H1 (cell line): ENCODE measurements at regions not wholly inside any gene's neighbourhood (a gene's known extent, or its start where the extent isn't known, plus 50 kb on each side); places are given as distances from the start of the nearest gene placed in this dataset.

Experiments used
- CTBP2 ChIP-seq: IDR thresholded peaks from 2 replicates; pipeline ENCODE4 v1.7.0; 2011; ENCODE audit warnings: borderline replicate concordance, mild to moderate bottlenecking, moderate library complexity, mixed read lengths, low read length; ENCODE audit not compliant: insufficient read depth, insufficient read length
- EP300 ChIP-seq, 2 experiments: IDR thresholded peaks; 1 replicate in 1 of 2; 2 replicates in 1 of 2; pipeline ENCODE4 v1.6.1; 2011 to 2012; ENCODE audit warnings: low read depth in 2 of 2, low read length in 2 of 2, mild to moderate bottlenecking in 2 of 2, borderline replicate concordance in 1 of 2, inconsistent platforms in 1 of 2, moderate library complexity in 1 of 2
- HDAC6 ChIP-seq: IDR thresholded peaks from one replicate; pipeline ENCODE4 v1.7.1; 2012; ENCODE audit warnings: low read depth, mild to moderate bottlenecking, inconsistent platforms, low read length, moderate library complexity
- MAFK ChIP-seq: IDR thresholded peaks from 2 replicates; pipeline ENCODE4 v1.6.1; 2012; ENCODE audit warnings: low read depth, mild to moderate bottlenecking, improper control_type of control experiment, low read length
- SIRT6 ChIP-seq: IDR thresholded peaks from one replicate; pipeline ENCODE4 v1.7.1; 2012; ENCODE audit warnings: low read length, inconsistent platforms
- SP2 ChIP-seq: IDR thresholded peaks from 2 replicates; pipeline ENCODE4 v1.6.1; 2012; ENCODE audit warnings: mild to moderate bottlenecking, low read length, inconsistent platforms
- TAF1 ChIP-seq: IDR thresholded peaks from 2 replicates; pipeline ENCODE4 v1.6.1; 2011; ENCODE audit warnings: mild to moderate bottlenecking, low read depth, low read length
- TCF12 ChIP-seq: IDR thresholded peaks from 2 replicates; pipeline ENCODE4 v1.6.1; 2011; ENCODE audit warnings: low read depth, mild to moderate bottlenecking, low read length
- USF2 ChIP-seq: IDR thresholded peaks from 2 replicates; pipeline ENCODE4 v1.6.1; 2011; ENCODE audit warnings: low read length, improper control_type of control experiment

DNA sequence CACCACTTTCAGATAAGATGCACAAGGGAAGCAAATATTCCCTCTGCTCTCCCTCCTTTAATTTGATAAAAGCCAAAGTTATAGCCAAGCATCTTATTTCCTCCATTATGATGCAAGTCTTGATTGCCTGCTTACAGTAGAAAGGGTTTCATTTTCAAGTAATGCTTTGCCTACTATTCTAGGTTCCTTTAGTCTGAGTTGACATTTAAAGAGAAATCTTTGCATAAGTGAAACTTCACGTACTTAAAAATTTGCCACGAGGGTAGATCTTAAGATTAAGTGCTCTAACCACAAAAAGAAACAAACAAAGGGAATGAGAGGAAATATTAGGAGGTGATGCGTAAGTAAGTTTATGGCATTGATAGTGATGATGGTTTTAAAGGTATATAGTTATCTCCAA, 78.1 kb upstream of the VWDE start (continued):
- TF ChIP-seq EP300 (IDR thresholded peaks at IDR 0.05; ENCODE audit: borderline replicate concordance in 1 of 2, low read depth in 2 of 2, low read length in 2 of 2) = no peak
- TF ChIP-seq TAF1 = no peak
- no peak for TF ChIP-seq USF2
- no peak for TF ChIP-seq MAFK
- no peak for TF ChIP-seq CTBP2
- TF ChIP-seq SIRT6 = no peak
- no peak for TF ChIP-seq HDAC6
- no peak for TF ChIP-seq TCF12
- TF ChIP-seq SP2 = no peak
